ENCODE measurements at regions not wholly inside any gene's neighbourhood (a gene's known extent, or its start where the extent isn't known, plus 50 kb on each side); places are given as distances from the start of the nearest gene placed in this dataset.
"Not testable (repeated sequence)": the region's sequence is repeated elsewhere in the genome, so short reads cannot be mapped to it uniquely, and the experiment has no call there.

- no peak for DNase-seq
Observed at GRCh38 chr1:114032271-114033215, 53.3 kb downstream of the OLFML3 start.

DNA sequence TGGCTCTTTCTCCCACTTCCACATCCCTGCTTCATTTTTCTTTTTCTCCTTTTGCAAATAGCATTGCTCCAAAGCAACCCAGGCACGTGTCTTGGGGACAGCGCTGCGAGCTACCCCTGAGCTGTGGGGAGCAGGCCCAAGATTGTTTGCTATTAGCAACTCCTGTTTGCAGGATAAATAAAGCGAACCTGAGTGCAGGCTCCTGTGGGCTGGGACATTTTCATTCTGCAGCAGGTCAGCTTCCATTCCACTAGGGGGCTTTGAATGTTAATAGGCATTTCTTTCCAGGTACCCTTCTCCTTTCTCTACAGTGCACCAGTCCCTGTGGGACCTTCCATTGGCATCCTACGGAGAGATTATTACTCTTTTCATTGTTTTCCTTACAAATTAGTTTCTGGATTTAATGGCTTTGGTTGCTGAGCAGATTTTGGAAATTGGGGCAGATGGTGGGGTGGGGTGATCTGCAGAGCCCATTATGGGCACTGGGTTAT lies 54.0 kb downstream of the OLFML3 start:
- DNase-seq: peak in 1 of 56 donors; percentile 7

DNA sequence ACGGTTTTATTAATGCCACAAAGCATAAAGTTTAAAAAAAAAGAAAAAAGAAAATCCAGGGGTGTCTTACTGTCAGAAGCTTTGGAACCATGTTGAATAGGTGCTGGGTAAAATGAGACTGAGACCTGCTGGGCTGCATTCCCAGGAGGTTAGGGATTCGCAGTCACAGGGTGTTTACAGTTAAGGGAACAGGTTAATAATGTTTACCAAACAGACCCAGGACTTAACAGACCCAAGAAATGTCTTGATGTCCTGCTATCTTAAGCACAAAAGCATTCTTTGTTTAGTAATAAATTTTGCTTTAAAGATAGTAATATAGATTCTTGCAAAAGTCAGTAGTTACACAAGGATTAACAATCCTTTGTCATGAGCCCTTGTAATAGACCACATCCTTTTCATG lies 54.7 kb downstream of the OLFML3 start:
- DNase-seq: no peak

GRCh38 chr1:114034567-114035303 lies 55.5 kb downstream of the OLFML3 start:
- no peak for DNase-seq

DNA sequence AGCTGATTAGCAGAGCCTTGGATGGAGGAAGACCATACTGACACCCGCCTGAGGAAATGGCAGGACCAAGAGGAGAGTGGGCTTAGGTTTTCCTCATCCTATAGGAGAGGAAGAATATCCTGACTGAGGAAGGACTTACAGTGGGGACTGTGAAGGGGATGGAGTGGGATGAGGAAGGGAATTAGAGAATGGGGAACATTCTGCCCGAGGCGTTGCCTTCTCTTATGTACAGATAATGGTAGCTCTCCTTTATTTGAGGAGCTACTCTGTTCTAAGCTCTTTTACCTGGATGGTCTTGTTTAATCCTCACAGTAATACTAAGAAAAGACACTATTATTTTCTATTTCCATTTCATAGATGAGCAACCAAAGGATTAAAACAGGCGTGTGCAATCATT lies 56.0 kb downstream of the OLFML3 start:
- no peak for DNase-seq

DNA sequence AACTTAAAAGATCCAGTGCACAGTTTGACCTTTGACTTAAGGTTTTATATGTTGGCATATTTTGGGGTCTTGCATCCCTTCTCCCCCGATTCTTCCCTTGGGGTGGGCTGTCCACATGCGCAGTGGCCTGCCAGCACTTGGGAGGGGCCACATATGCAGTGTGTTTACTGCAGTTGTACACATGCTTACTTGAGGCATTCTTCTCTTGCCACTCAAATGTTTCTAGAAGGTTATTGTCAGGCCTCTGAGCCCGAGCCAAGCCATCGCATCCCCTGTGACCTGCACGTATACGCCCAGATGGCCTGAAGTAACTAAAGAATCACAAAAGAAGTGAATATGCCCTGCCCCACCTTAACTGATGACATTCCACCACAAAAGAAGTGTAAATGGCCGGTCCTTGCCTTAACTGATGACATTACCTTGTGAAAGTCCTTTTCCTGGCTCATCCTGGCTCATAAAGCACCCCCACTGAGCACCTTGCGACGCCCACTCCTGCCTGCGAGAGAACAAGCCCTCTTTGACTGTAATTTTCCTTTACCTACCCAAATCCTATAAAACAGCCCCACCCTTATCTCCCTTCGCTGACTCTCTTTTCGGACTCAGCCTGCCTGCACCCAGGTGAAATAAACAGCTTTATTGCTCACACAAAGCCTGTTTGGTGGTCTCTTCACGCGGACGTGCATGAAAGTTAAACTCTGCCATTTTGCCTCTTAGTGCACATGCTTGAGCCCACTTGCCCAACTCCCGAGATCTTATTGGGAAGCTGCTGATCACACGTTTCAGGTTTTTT lies 57.8 kb downstream of the OLFML3 start:
- not testable (repeated sequence) for DNase-seq

- no peak for DNase-seq
Observed at GRCh38 chr1:114037631-114037890, 58.3 kb downstream of the OLFML3 start.

- no peak for DNase-seq
Observed at GRCh38 chr1:114037962-114038816, 58.9 kb downstream of the OLFML3 start.

All from amygdala (tissue), 56 donors.